Endodermal cell (in vitro differentiated cells): ENCODE measurements at regions not wholly inside any gene's neighbourhood (a gene's known extent, or its start where the extent isn't known, plus 50 kb on each side); places are given as distances from the start of the nearest gene placed in this dataset.

Source experiments
- DNase-seq: peaks from one replicate; pipeline ENCODE4 v3.0.0-alpha.2; 2017
- H3K27ac ChIP-seq: 2 replicates; pipeline ENCODE4 v1.5.1; 2013; ENCODE audit warnings: mild to moderate bottlenecking, low read depth, low read length, moderate library complexity
- H3K27me3 ChIP-seq: 2 replicates; pipeline ENCODE4 v1.6.1; 2013; ENCODE audit warnings: mild to moderate bottlenecking, low read length, moderate library complexity; ENCODE audit not compliant: insufficient read depth, control insufficient read depth, poor library complexity, severe bottlenecking
- H3K36me3 ChIP-seq: 2 replicates; pipeline ENCODE4 v1.7.0; 2013; ENCODE audit warnings: mild to moderate bottlenecking, low read length, moderate library complexity; ENCODE audit not compliant: control insufficient read depth, insufficient read depth
- H3K4me1 ChIP-seq: one replicate; pipeline ENCODE4 v1.7.0; 2013; ENCODE audit warnings: low read length; ENCODE audit not compliant: control insufficient read depth, insufficient read depth
- H3K4me3 ChIP-seq: 2 replicates; pipeline ENCODE4 v1.5.1; 2013; ENCODE audit warnings: mild to moderate bottlenecking, low read length, moderate library complexity
- H3K9ac ChIP-seq: 2 replicates; pipeline ENCODE4 v1.6.1; 2013; ENCODE audit warnings: mild to moderate bottlenecking, low read length, moderate library complexity; ENCODE audit not compliant: poor library complexity, severe bottlenecking; ENCODE audit errors: extremely low read depth
- H3K9me3 ChIP-seq: 2 replicates; pipeline ENCODE4 v1.6.1; 2013; ENCODE audit warnings: mild to moderate bottlenecking, low read length, moderate library complexity; ENCODE audit not compliant: control insufficient read depth
- H3K27ac Mint-ChIP-seq: 2 replicates; pipeline ENCODE4 v1.8.0; 2020; ENCODE audit warnings: mixed read lengths
- H3K27me3 Mint-ChIP-seq: 2 replicates; pipeline ENCODE4 v1.8.0; 2021; ENCODE audit warnings: mild to moderate bottlenecking, mixed read lengths; ENCODE audit not compliant: insufficient read depth
- H3K36me3 Mint-ChIP-seq: 2 replicates; pipeline ENCODE4 v1.8.0; 2020; ENCODE audit warnings: low read depth, mixed read lengths
- H3K4me1 Mint-ChIP-seq: 2 replicates; pipeline ENCODE4 v1.8.0; 2020; ENCODE audit warnings: mixed read lengths
- H3K4me3 Mint-ChIP-seq: 2 replicates; pipeline ENCODE4 v1.8.0; 2020; ENCODE audit warnings: mild to moderate bottlenecking, moderate library complexity, mixed read lengths
- H3K9me3 Mint-ChIP-seq: 2 replicates; pipeline ENCODE4 v1.8.0; 2020; ENCODE audit warnings: mild to moderate bottlenecking, mixed read lengths
- WGBS, 2 experiments: methylation state at CpG; one replicate each; pipeline versions ENCODE4 v1.1.5 to v1.1.7; 2013; ENCODE audit warnings: missing lambda C conversion rate in 2 of 2, mixed read lengths in 1 of 2; ENCODE audit not compliant: insufficient coverage in 1 of 2, insufficient read length in 1 of 2; 5-methylcytosine and 5-hydroxymethylcytosine counted together
- TF ChIP-seq, protein P1 (sequence below): fragments of 200-600 bp; sonication (generic); conservative IDR thresholded peaks from 2 replicates; pipeline ENCODE4 v1.5.0; 2021; ENCODE audit warnings: antibody characterized with exemption, mild to moderate bottlenecking

DNA sequence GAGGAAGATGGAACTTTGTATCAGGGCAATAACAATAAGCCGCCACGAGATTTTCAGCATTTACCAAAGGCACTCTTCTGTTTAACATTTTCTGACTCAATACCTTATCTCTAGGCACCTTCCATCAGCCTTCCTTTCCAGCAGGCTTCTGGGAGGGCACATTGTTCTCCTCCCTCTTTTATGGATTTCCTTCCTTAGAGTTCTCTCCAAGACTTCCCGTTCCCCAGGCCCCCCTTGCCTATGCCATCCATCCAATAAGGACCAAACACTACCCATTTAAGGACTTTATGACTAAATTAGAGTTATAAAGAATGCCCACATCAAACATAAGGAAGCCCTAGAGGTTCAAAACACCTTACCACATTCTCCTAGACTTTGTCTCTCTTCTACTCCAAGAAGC is 71.0 kb upstream of the ACP3 start:
- no peaks in the 10 kb centered on the region for H3K36me3 ChIP-seq
- TF ChIP-seq, protein P1, sequence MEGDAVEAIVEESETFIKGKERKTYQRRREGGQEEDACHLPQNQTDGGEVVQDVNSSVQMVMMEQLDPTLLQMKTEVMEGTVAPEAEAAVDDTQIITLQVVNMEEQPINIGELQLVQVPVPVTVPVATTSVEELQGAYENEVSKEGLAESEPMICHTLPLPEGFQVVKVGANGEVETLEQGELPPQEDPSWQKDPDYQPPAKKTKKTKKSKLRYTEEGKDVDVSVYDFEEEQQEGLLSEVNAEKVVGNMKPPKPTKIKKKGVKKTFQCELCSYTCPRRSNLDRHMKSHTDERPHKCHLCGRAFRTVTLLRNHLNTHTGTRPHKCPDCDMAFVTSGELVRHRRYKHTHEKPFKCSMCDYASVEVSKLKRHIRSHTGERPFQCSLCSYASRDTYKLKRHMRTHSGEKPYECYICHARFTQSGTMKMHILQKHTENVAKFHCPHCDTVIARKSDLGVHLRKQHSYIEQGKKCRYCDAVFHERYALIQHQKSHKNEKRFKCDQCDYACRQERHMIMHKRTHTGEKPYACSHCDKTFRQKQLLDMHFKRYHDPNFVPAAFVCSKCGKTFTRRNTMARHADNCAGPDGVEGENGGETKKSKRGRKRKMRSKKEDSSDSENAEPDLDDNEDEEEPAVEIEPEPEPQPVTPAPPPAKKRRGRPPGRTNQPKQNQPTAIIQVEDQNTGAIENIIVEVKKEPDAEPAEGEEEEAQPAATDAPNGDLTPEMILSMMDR = no peak
- no peaks in the 10 kb centered on the region for H3K4me1 ChIP-seq
- no peaks in the 10 kb centered on the region for H3K27me3 ChIP-seq
- Mint-ChIP-seq H3K27ac (no peak overlapping the region), H3K36me3 (no peaks in the 10 kb centered on the region), H3K27me3 (peaks cover 11% of the 10 kb centered on the region), H3K4me3 (no peak overlapping the region), H3K9me3 (no peaks in the 10 kb centered on the region), H3K4me1 (no peaks in the 10 kb centered on the region)
- H3K9ac ChIP-seq = no peak overlapping the region
- H3K27ac ChIP-seq = no peak overlapping the region
- no peak for DNase-seq
- H3K9me3 ChIP-seq = no peaks in the 10 kb centered on the region
- no peak overlapping the region for H3K4me3 ChIP-seq
- WGBS, 2 experiments = 94 to 100% methylated on average over 2 to 3 of the region's 3 CpGs

DNA sequence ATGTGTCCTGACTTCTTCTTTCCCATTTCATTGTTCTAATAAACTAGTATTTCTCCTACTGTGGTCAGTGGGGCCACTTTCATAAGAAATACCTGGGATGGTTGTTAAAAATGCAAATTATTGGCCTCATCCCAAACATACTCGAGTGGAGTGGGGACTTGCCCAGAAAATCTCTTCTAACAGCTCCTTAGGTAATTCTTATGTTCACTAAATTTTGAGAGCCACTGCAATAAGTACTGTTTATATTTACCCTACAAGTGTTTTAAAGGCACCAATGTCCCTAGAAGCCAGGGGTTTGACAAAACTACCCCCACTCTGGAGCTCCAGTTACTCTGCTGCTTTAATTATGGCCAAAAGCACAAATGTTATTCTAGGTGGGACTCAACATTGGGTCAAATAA is 70.0 kb upstream of the ACP3 start:
- Mint-ChIP-seq H3K4me3 (no peak overlapping the region), H3K27me3 (peaks cover 3% of the 10 kb centered on the region), H3K36me3 (no peaks in the 10 kb centered on the region), H3K4me1 (no peaks in the 10 kb centered on the region), H3K27ac (no peak overlapping the region), H3K9me3 (no peaks in the 10 kb centered on the region)
- Histone ChIP-seq H3K9me3 (no peaks in the 10 kb centered on the region), H3K4me1 (no peaks in the 10 kb centered on the region), H3K27ac (no peak overlapping the region), H3K4me3 (no peak overlapping the region), H3K9ac (no peak overlapping the region), H3K36me3 (no peaks in the 10 kb centered on the region), H3K27me3 (no peaks in the 10 kb centered on the region)
- DNase-seq = no peak
- TF ChIP-seq, protein P1 = no peak
- WGBS, 2 experiments = 88% methylated on average over 1 of the region's 1 CpG; no CpG with 5 or more reads in 1 of the 2 experiments

DNA sequence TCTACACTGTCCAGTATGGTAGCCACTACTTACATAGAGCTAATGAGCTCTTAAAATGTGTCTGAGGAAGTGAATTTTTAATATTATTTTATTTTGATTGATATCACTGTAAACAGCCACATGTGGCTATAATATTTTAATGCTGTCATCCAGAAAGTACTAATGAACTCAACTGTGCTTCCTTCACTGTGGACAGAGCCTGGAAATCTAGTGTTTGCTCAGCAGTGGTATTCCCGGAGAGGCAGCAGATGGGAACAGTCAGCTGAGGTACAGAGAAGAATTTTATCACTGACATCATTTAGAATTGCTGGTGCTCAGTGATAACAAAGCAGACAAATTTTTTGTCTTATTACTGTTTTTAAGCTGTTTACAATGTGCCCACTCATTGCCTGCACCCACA is 68.7 kb upstream of the ACP3 start:
- no peaks in the 10 kb centered on the region for H3K27me3 Mint-ChIP-seq
- no peak overlapping the region for H3K9ac ChIP-seq
- DNase-seq = no peak
- WGBS, 2 experiments = 45 to 67% methylated on average over 1 of the region's 1 CpG
- H3K27ac ChIP-seq = no peak overlapping the region
- no peaks in the 10 kb centered on the region for H3K9me3 ChIP-seq
- no peak overlapping the region for H3K4me3 ChIP-seq
- H3K36me3 Mint-ChIP-seq = no peaks in the 10 kb centered on the region
- no peaks in the 10 kb centered on the region for H3K27me3 ChIP-seq
- H3K9me3 Mint-ChIP-seq = no peaks in the 10 kb centered on the region
- H3K4me1 ChIP-seq = no peaks in the 10 kb centered on the region
- H3K4me1 Mint-ChIP-seq = no peaks in the 10 kb centered on the region
- no peak overlapping the region for H3K4me3 Mint-ChIP-seq
- TF ChIP-seq, protein P1 = no peak
- H3K36me3 ChIP-seq = no peaks in the 10 kb centered on the region
- H3K27ac Mint-ChIP-seq = no peak overlapping the region
